ENCODE measurements at regions not wholly inside any gene's neighbourhood (a gene's known extent, or its start where the extent isn't known, plus 50 kb on each side); places are given as distances from the start of the nearest gene placed in this dataset.
"Not testable (repeated sequence)": the region's sequence is repeated elsewhere in the genome, so short reads cannot be mapped to it uniquely, and the experiment has no call there.

DNA sequence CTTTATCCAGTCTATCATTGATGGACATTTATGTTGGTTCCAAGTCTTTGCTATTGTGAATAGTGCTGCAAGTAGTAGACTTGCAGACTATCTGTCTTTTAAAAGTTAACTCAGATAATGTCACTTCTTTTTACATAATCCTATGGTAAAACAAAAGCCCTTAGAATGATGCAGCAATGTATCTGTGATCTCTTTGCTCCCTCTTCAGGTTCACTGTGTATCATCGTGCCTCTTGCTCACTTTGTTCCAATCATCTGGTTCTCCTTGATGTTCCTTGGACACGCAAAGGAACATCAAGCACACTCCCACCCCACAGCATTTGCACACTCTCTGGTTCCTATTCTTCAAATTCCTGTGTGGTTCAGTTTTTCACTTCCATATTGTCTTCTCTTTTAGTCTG, 472.5 kb upstream of the ZNF804A start:
- H3K4me1 ChIP-seq (ENCODE audit: control insufficient read depth, insufficient read depth, low read length) = no peaks in the 10 kb centered on the region
- H3K27me3 ChIP-seq (ENCODE audit: control insufficient read depth, insufficient read depth, low read length) = no peaks in the 10 kb centered on the region
- no peaks in the 10 kb centered on the region for H3K9me3 ChIP-seq (ENCODE audit: control insufficient read depth, insufficient read depth, low read length)
- DNase-seq (ENCODE audit: low read depth in 4 of 6, low spot score in 6 of 6) = no peak
- H3K36me3 ChIP-seq (ENCODE audit: control insufficient read depth, insufficient read depth, low read length) = no peaks in the 10 kb centered on the region
- H3K27ac ChIP-seq (ENCODE audit: low read depth, low read length) = no peak overlapping the region
- no peak overlapping the region for H3K4me3 ChIP-seq (ENCODE audit: low read depth, low read length)
- WGBS (ENCODE audit: insufficient coverage) = 96% methylated on average over 2 of the region's 2 CpGs

DNA sequence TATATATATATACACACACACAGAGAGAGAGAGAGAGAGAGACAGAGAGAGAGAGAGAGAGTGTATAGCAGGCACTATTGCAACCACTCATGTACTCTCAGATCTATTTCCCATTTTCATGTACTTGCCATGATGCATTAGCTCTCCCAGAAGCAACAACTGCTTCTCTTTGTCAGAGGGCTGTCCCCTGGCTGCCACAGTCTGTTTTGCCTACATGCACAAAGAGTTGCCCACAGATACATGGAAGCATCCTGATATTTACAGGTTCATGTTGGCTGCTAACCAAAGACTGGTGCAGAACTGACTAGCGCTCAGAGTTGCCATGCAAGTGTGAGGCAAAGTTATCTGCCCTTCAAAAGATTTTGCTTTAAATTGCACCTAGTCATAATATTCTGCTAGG, 469.3 kb upstream of the ZNF804A start:
- WGBS (ENCODE audit: insufficient coverage) = no CpG with 5 or more reads among the region's 1 CpG
- H3K4me1 ChIP-seq (ENCODE audit: control insufficient read depth, insufficient read depth, low read length) = no peaks in the 10 kb centered on the region
- H3K36me3 ChIP-seq (ENCODE audit: control insufficient read depth, insufficient read depth, low read length) = no peaks in the 10 kb centered on the region
- peak in 1 of 6 donors; percentile 5 for DNase-seq (ENCODE audit: low read depth in 4 of 6, low spot score in 6 of 6)
- H3K27ac ChIP-seq (ENCODE audit: low read depth, low read length) = no peak overlapping the region
- H3K4me3 ChIP-seq (ENCODE audit: low read depth, low read length) = no peak overlapping the region
- no peaks in the 10 kb centered on the region for H3K27me3 ChIP-seq (ENCODE audit: control insufficient read depth, insufficient read depth, low read length)
- no peaks in the 10 kb centered on the region for H3K9me3 ChIP-seq (ENCODE audit: control insufficient read depth, insufficient read depth, low read length)

DNA sequence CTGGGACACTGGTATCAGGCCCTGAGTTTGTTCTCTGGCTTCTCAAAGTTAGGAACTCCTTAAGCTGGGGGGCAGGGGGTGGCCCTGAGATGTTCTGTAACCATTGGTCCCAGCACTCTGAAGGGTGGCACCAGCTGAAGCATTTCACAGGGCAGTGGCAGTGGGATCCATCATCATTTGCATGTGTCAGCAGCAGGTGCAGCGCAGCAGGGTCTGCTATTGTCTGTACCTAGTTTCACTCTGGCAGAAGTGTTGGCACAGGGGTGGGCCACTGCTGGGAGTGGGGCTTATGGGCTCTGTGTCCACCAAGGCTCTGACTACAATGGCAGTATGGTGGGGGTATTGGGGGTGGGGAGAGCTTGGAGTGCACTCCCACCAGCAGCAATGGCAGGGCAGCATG, 460.4 kb upstream of the ZNF804A start:
- Histone ChIP-seq H3K4me1 (ENCODE audit: control insufficient read depth, insufficient read depth, low read length) (no peaks in the 10 kb centered on the region), H3K4me3 (ENCODE audit: low read depth, low read length) (no peak overlapping the region), H3K36me3 (ENCODE audit: control insufficient read depth, insufficient read depth, low read length) (no peaks in the 10 kb centered on the region), H3K27ac (ENCODE audit: low read depth, low read length) (no peak overlapping the region), H3K27me3 (ENCODE audit: control insufficient read depth, insufficient read depth, low read length) (no peaks in the 10 kb centered on the region), H3K9me3 (ENCODE audit: control insufficient read depth, insufficient read depth, low read length) (peaks cover 6% of the 10 kb centered on the region)
- WGBS (ENCODE audit: insufficient coverage) = 92% methylated on average over 1 of the region's 1 CpG
- DNase-seq (ENCODE audit: low read depth in 4 of 6, low spot score in 6 of 6) = no peak

DNA sequence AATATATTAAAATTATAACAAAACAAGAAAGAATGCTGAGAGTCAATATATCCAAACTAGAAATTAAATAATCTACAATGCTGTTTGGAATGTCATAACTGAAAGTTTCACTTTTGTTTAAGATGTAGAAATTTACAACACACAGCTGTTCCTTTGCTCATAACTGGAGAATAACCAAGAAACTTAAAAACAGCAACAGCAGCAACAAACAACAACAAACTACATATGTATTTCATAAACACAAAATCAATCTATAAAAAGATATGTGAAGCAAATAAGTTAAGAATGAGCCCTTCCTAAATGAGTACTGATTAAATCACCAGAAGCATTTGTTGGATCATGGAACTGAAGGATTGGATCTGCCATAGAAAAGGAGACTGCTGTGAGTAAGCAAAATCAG, 456.5 kb upstream of the ZNF804A start:
- no peaks in the 10 kb centered on the region for H3K9me3 ChIP-seq (ENCODE audit: control insufficient read depth, insufficient read depth, low read length)
- no peak overlapping the region for H3K4me3 ChIP-seq (ENCODE audit: low read depth, low read length)

DNA sequence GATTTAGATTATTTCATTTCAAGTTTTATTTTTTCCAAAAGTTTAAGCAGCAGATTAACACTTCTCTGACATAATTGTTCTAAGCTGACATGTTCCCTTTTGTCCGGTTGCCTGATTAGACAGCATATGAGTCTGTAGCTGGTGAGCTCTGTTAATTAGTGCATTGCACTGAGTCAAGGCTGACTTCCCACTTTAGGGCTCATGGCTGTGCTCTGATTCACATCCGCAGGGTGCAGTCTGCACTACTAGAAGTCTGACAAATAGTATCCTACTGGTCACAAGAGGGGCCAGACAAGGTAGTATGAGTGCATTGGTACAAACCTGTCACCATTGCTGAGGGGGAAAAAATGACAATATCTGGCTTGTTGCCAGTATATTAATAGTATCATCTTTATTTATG, 443.9 kb upstream of the ZNF804A start:
- WGBS (ENCODE audit: insufficient coverage) = 60% methylated on average over 2 of the region's 2 CpGs
- Histone ChIP-seq H3K27me3 (ENCODE audit: control insufficient read depth, insufficient read depth, low read length) (no peaks in the 10 kb centered on the region), H3K27ac (ENCODE audit: low read depth, low read length) (no peak overlapping the region), H3K4me3 (ENCODE audit: low read depth, low read length) (no peak overlapping the region), H3K4me1 (ENCODE audit: control insufficient read depth, insufficient read depth, low read length) (no peaks in the 10 kb centered on the region), H3K36me3 (ENCODE audit: control insufficient read depth, insufficient read depth, low read length) (no peaks in the 10 kb centered on the region), H3K9me3 (ENCODE audit: control insufficient read depth, insufficient read depth, low read length) (peaks cover 1% of the 10 kb centered on the region)
- DNase-seq (ENCODE audit: low read depth in 4 of 6, low spot score in 6 of 6) = peak in 2 of 6 donors; percentile 3 to 39

More for the DNA sequence above, 456.5 kb upstream of the ZNF804A start:
- Histone ChIP-seq H3K36me3 (ENCODE audit: control insufficient read depth, insufficient read depth, low read length) (no peaks in the 10 kb centered on the region), H3K27me3 (ENCODE audit: control insufficient read depth, insufficient read depth, low read length) (no peaks in the 10 kb centered on the region), H3K27ac (ENCODE audit: low read depth, low read length) (no peak overlapping the region), H3K4me1 (ENCODE audit: control insufficient read depth, insufficient read depth, low read length) (no peaks in the 10 kb centered on the region)
- no peak for DNase-seq (ENCODE audit: low read depth in 4 of 6, low spot score in 6 of 6)

DNA sequence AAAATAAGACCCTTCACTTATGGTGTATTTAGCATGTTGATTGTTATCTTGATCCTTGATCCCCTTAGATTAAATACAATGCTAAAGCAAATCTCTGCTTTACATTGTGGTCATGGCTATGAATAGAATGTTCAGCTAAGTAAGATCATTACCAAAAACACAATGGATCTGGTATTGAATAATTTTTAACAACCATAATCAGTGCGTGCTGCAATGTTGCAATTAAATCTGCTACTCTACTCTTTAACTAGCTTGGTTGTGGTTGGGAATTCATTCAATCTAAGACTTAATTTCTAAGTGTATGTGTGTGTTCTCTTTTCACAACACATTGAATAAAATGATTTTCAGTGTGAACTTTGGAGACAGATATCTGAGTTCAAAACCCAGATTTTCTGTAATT, 442.5 kb upstream of the ZNF804A start:
- WGBS (ENCODE audit: insufficient coverage) = no CpG with 5 or more reads among the region's 1 CpG
- Histone ChIP-seq H3K9me3 (ENCODE audit: control insufficient read depth, insufficient read depth, low read length) (no peaks in the 10 kb centered on the region), H3K27ac (ENCODE audit: low read depth, low read length) (no peak overlapping the region), H3K36me3 (ENCODE audit: control insufficient read depth, insufficient read depth, low read length) (no peaks in the 10 kb centered on the region), H3K4me1 (ENCODE audit: control insufficient read depth, insufficient read depth, low read length) (no peaks in the 10 kb centered on the region), H3K4me3 (ENCODE audit: low read depth, low read length) (no peak overlapping the region), H3K27me3 (ENCODE audit: control insufficient read depth, insufficient read depth, low read length) (no peaks in the 10 kb centered on the region)
- DNase-seq (ENCODE audit: low read depth in 4 of 6, low spot score in 6 of 6) = no peak

DNA sequence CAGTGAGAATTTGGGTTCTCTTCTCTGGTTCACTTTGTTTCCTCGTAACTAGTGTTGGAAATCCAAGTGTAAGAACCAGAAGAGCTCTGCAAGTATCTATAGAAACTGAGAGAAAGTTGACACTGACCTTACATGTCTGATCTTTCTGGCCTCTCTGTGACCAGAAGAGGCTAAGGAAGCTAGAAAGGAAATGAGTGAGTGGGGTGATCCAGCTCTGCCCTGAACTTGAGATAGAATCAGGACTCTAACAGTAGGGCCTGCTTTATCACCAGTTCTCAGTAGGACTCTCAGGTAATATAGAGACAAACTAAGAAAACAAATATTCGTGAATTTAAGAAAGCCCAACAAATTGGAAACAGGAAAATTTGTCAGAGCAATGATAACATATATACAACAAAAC, 441.2 kb upstream of the ZNF804A start:
- no peaks in the 10 kb centered on the region for H3K27me3 ChIP-seq (ENCODE audit: control insufficient read depth, insufficient read depth, low read length)
- no peak for DNase-seq (ENCODE audit: low read depth in 4 of 6, low spot score in 6 of 6)
- WGBS (ENCODE audit: insufficient coverage) = 83% methylated on average over 1 of the region's 2 CpGs
- no peaks in the 10 kb centered on the region for H3K9me3 ChIP-seq (ENCODE audit: control insufficient read depth, insufficient read depth, low read length)
- H3K4me3 ChIP-seq (ENCODE audit: low read depth, low read length) = no peak overlapping the region
- H3K36me3 ChIP-seq (ENCODE audit: control insufficient read depth, insufficient read depth, low read length) = no peaks in the 10 kb centered on the region
- H3K4me1 ChIP-seq (ENCODE audit: control insufficient read depth, insufficient read depth, low read length) = no peaks in the 10 kb centered on the region
- H3K27ac ChIP-seq (ENCODE audit: low read depth, low read length) = no peak overlapping the region

DNA sequence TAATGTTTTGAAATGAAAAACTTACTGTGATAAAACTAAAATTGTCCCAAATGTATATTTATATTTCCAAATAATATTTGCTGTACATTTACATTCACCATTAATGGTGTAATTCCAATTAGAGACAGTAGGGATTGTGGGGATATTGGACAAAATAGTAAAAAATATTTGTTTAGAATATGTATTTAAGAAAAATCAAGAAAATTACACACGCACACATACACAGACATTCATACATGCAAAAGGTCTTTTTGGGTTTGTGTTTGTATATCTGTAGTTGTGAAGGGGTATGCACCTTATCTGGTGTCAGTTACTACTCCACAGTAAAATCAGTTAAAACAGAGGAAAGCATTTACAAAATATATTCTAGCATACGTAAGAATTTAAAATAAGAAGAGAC, 435.9 kb upstream of the ZNF804A start:
- Histone ChIP-seq H3K27ac (ENCODE audit: low read depth, low read length) (no peak overlapping the region), H3K9me3 (ENCODE audit: control insufficient read depth, insufficient read depth, low read length) (no peaks in the 10 kb centered on the region), H3K36me3 (ENCODE audit: control insufficient read depth, insufficient read depth, low read length) (no peaks in the 10 kb centered on the region), H3K27me3 (ENCODE audit: control insufficient read depth, insufficient read depth, low read length) (no peaks in the 10 kb centered on the region), H3K4me1 (ENCODE audit: control insufficient read depth, insufficient read depth, low read length) (no peaks in the 10 kb centered on the region), H3K4me3 (ENCODE audit: low read depth, low read length) (no peak overlapping the region)
- WGBS (ENCODE audit: insufficient coverage) = no CpG with 5 or more reads among the region's 2 CpGs
- no peak for DNase-seq (ENCODE audit: low read depth in 4 of 6, low spot score in 6 of 6)

DNA sequence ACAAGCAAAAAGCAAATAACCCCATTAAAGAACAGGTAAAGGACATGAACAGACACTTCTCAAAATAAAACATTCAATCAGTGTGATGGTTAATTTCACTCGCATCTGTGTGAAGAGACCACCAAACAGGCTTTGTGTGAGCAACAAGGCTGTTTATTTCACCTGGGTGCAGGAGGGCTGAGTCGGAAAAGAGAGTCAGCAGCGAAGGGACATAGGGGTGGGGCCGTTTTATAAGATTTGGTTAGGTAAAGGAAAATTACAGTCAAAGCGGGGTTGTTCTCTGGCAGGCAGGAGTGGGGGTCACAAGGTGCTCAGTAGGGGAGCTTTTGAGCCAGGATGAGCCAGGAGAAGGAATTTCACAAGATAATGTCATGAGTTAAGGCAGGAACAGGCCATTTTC, 429.5 kb upstream of the ZNF804A start:
- not testable (repeated sequence) for H3K27ac ChIP-seq (ENCODE audit: low read depth, low read length); H3K9me3 ChIP-seq (ENCODE audit: control insufficient read depth, insufficient read depth, low read length); H3K36me3 ChIP-seq (ENCODE audit: control insufficient read depth, insufficient read depth, low read length); DNase-seq (ENCODE audit: low read depth in 4 of 6, low spot score in 6 of 6); H3K4me1 ChIP-seq (ENCODE audit: control insufficient read depth, insufficient read depth, low read length); H3K4me3 ChIP-seq (ENCODE audit: low read depth, low read length); H3K27me3 ChIP-seq (ENCODE audit: control insufficient read depth, insufficient read depth, low read length)
- WGBS (ENCODE audit: insufficient coverage) = 91% methylated on average over 5 of the region's 5 CpGs

DNA sequence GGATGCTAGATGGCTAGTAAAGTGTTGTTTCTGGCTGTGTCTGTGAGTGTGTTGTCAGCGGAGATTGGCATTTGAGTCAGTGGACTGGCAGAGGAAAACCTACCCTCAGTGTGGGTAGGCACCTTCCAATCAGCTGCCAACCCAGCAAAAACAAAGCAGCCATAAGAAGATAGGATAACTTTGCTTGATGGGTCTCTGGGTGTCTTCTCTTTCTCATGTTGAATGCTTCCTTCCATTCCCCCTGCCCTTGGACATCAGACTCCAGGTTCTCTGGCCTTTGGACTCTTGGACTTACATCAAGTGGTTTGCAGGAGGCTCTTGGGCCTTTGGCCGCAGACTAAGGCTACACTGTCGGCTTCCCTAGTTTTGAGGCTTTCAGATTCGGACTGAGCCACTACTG, 429.0 kb upstream of the ZNF804A start:
- H3K4me3 ChIP-seq (ENCODE audit: low read depth, low read length) = no peak overlapping the region
- H3K4me1 ChIP-seq (ENCODE audit: control insufficient read depth, insufficient read depth, low read length) = no peaks in the 10 kb centered on the region
- H3K9me3 ChIP-seq (ENCODE audit: control insufficient read depth, insufficient read depth, low read length) = no peaks in the 10 kb centered on the region
- H3K27me3 ChIP-seq (ENCODE audit: control insufficient read depth, insufficient read depth, low read length) = no peaks in the 10 kb centered on the region
- WGBS (ENCODE audit: insufficient coverage) = 92% methylated on average over 3 of the region's 4 CpGs
- no peak overlapping the region for H3K27ac ChIP-seq (ENCODE audit: low read depth, low read length)
- no peak for DNase-seq (ENCODE audit: low read depth in 4 of 6, low spot score in 6 of 6)
- no peaks in the 10 kb centered on the region for H3K36me3 ChIP-seq (ENCODE audit: control insufficient read depth, insufficient read depth, low read length)
